GM19328 (cell line): ENCODE measurements at regions not wholly inside any gene's neighbourhood (a gene's known extent, or its start where the extent isn't known, plus 50 kb on each side); places are given as distances from the start of the nearest gene placed in this dataset.
A peak's percentile ranks its signal among the peaks of the same experiment; 100 is the strongest.

ENCODE experiments used
- ATAC-seq: cut with Tn5 transposase; IDR thresholded peaks from one replicate; pipeline ENCODE4 v1.9.1; 2021; ENCODE audit warnings: mild to moderate bottlenecking, moderate library complexity; ENCODE audit not compliant: unreplicated experiment

DNA sequence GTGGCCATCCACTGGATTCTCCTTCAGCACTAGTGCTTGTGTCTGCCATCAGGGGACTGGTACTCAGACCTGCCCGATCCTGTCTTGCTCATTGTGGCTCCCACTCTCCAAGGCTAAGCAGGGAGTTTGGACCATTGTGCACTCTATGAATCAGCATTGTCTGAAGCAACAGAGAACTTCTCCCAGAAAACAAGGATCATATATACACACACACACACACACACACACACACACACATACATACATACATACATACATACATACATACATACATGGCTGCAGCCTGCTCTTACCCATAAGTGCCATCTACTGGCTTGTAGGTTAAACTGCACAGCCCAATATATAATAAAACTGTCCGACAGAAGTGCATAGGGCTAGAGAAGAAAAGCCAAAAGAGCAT is 345.3 kb upstream of the LCORL start:
- peak; percentile 84 for ATAC-seq

DNA sequence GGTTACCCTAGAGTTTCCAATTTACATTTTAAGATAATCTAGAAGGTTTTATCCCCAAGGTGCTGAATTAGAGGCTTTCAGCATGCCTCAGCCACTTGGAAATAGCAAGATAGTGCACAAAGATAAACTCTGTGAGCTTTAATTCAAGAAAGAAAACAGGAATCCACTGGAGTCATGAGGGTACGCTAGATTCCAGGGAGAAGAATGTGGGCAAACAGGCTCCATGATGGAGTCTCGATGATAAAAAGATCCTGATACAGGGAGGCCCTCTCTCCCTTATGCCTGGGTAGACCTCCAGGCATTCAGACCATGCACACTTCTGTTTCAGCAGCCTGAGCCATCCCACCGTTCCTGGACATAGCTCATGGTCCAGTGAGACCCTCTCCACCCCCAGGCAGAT is 344.6 kb upstream of the LCORL start:
- no peak for ATAC-seq

DNA sequence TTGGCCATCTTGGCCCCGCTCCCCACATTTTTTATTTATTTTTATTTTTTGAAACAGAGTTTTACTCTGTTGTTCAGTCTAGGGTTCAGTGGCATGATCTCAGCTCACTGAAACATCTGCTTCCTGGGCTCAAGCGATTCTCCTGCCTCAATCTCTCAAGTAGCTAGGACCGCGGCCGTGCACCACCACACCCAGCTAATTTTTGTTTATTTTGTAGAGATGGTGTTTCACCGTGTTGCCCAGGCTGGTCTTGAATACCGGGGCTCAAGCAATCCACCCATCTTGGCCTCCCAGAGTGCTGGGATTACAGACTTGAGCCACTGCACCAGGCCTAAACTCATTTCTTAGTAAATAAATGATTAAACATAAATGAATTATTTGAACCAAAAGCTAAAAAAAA is 322.0 kb upstream of the LCORL start:
- no peak for ATAC-seq

DNA sequence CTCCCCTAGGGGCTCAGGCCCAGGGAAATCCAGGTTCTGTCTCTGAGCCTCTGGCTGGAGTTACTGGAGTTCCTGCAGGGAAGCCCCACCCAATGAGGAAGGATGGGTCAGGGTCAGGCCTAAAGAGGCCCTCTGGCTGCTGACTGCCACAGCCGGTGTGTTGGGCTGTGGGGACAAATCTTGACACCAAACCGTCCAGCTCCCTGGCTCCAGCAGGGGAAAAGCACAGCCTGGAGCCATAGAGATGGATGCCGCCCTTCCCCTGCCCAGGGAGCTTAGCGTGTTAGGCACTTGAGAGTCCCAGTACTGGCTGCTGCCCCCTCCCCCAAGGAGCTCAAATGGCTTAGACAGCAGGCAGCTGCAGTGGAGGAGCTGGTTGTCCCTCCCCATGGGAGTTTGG is 321.3 kb upstream of the LCORL start:
- ATAC-seq, result no peak

DNA sequence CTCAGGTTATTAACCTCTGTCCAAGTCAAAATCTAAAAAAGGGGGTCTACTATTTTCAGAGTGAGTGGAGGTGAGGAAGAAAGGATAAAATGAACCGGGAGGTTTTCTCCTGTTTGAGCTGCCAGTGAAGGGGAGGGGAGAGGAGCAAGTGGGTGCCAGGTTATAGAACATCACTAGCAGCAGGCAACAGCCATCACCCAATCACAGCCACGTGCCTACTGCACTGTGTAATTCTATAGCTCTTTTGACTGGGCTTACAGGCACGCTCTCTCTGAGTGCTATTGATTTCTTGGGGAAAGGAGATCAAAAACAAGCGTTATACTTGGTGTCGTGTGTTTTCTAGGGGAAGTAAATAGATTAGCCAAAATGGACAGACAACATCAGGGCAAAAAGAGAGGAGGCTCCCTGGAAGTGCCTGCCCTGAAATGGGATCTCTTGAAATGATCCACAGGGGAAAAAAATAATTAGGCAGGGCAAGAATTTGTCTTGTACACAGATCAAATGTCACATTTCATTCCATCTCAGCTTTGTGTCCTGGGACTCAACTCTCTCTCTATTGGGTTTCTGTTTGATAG is 300.5 kb upstream of the LCORL start:
- no peak for ATAC-seq

DNA sequence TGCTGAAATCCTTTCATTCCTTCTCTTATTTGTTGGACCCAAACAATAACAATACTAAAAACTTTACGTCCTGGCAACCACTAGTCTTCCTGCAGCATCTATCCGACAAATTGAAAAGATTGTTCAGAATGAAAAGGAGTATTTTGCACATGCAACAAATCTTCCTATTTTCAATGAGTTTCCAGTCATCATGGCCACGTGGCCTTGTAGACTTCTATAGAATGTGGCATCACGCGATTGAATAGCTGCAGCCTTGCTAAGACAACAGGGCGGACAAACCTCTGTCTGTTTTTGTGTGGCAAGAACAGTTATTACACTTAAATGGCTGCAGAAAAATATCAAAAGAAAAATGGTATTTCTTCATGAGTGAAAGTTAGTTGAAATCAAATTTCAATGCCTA is 297.9 kb upstream of the LCORL start:
- ATAC-seq, result no peak

DNA sequence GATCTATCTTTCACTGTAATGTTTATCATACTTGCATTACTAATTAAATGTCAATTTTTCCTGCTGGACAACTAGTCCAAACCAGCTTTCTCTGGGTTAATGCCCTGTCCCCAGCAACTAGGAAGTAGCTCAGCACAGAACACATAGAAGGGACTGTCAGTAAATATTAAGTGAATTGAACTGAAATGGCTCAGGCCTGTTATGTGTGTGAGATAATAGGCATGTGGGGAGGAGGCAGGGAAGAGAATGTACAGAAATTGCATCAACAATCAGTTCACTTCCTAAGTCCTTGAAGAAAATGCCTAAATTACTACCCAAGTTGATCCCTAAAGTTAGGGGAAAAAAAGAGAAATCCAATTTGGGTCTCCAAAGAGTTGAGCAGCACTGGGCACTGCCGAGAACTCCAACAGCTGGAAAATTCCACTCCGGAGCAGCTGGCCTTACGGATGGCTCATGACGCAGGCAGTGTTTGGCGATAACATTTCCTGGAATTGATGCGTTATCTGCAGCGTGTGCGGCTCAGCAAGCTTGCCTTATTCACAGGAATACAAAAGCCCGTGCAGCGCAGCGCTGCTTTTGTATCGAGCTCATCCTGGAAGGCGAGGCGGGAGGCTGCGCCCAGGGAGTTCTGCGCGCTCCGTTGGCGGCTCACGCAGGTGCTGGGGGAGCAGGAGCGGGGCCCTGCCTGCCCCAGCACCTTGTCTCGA is 297.3 kb upstream of the LCORL start:
- ATAC-seq, result no peak

DNA sequence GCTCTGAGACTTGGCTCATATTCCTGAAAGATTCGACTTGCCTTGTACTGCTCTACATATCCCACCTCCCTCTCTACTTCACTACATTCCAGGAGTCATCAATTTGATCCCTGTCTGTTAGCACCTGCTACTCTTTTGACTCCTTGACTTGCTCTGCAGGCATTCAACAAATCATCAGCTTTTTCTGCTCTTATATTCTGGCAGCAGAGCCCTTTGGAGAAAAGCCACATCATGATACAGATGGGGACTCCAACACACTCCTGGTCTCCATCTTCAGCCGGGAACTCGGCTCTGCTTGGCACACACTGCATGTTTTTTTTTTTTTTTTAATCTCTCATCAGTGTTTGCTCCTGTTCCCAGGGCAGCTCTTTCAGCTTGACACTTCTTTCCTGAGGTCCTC is 293.2 kb upstream of the LCORL start:
- ATAC-seq, result no peak

DNA sequence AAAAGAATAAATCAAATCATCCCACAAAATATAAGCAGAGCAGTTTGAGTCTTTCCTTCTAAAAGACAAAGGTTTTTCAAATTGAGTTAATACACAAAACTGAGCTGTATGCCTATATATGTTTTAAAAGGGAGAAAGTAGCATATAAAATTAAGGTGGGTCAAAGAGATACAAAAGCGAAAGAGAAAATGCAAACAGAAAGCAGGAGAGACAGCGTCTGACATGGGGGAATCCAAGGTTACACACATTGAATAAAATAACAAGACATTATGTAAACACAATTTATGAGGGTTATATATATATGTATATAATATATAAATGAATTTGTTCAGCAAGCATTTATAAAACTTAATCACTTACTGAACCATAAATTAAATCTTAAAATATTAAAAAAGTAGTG is 276.1 kb upstream of the LCORL start:
- ATAC-seq, result no peak

DNA sequence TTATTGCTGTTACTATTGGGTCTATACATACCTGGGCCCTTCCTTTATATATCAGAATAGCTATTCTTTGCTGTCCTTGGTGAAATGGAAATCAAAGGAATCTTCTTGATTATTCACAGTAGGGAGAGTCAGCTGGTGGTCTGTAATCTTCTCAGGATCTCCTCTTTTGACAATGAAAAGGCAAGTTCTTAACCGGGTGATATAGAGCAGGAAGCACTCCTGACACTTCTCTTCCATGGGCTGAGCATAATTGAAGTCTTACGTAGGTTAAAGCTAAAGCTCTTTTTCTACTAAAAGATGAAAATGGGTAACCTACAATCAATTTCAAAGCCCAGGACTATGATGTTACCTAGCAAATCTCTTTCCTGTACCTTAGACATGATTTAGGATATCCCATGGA is 274.9 kb upstream of the LCORL start:
- ATAC-seq, result no peak

DNA sequence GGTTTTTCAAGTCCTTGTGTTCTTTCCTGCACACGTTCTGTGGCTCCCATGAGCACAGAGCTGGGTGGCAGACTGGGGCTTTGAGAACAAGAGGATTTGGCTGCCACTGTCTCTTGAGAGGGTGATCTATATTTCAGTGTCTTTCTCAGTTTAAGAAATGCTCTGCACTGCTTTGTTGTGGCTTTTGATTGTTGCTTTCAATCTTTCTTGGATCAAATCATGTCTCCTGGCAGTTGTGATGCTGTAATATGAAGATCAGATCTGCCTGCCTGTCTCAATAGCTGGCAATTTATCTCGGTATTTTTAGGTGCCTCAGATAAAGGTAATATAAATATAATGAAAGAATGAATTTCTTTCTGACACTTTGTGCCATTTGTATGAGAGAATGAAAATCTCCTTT is 273.3 kb upstream of the LCORL start:
- ATAC-seq, result no peak

DNA sequence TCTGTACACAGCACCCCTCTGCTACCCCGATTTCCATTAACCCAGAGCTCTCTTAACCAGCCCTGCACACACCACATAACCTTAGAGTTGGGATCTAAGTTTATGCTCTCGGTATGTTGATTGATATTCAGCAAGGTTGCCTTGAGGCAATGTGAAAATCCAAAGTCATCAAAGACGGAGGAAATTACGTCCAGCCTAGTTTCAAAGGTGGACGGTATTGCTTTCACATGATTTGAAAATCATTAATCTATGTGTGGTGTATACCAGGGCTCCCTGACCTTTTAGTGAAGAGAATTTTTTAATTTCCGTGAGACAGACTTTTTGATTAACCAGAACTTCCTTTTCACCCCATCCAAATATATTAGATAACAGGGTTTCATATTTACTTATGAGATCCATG is 272.5 kb upstream of the LCORL start:
- no peak for ATAC-seq

DNA sequence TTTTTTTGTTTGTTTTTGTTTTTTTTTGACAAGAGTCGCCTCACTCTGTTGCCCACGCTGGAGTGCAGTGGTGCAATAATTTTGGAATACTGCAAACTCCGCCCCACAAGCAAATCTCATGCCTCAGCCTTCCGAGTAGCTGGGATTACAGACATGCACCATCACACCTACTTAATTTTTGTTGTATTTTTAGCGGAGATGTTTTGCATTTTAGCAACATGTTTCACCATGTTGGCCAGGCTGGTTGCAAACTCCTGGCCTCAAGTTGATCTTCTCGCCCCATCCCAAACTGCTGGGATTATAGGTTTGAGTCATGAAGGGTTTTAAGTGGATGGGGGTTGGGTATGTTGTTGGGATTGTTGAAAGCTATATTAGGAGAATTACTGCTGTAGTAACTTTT is 270.9 kb upstream of the LCORL start:
- ATAC-seq, result no peak

DNA sequence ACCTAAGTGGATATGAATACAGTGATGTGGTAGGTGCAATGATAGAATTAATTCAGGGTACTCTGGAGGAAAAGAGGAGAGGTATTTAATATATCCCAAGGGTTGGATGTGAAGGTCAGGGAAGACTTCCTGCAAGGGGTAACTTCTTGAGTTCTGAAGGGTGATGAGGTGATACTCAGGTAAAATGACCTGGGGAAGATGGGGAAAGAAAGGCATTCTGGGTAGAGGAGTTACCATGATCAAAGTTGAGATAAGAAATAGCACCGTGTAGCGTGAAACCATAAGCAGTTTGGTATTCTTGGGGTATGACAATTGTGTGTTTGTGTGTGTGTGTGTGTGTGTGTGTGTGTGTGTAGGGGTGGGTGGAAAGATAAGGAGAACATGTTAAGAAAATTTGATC is 270.4 kb upstream of the LCORL start:
- no peak for ATAC-seq

DNA sequence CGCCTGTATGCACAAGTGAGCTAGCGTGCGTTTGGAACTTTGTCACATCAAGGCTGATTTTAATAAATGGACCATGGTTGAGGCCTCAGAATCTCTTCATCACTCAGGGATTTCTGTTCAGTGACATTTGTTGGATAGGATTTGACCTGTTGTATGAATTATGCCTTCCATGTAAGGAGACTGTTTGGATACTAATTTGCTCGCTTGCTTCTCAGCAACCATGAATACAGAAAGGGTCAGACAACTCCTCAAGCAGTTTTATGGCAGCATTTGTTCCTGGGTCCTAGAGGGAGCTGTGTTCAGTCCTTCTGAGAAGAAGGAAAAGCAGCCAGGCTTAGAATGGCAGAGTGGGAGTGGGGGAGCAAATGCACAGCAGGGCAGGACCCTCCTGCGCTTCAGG is 269.7 kb upstream of the LCORL start:
- ATAC-seq, result no peak

DNA sequence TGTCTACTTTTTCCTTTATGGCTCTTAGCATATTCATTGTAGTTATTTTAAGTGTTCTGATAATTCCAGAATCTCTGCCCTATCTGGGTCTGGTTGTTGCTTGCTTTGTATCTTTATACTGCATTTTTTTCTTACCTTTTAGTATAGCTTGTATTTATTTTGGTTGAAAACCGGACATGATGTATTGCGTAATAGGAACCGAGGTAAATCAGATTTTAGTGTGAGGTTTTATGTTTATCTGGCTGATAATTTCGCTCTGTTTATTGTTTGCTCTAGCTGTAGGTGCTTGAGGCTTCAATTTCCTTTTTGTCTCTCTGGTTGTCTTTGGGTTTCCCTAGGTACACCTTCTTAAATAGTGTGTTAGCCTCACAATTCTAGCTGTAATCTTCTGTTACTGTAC is 263.8 kb upstream of the LCORL start:
- no peak for ATAC-seq

DNA sequence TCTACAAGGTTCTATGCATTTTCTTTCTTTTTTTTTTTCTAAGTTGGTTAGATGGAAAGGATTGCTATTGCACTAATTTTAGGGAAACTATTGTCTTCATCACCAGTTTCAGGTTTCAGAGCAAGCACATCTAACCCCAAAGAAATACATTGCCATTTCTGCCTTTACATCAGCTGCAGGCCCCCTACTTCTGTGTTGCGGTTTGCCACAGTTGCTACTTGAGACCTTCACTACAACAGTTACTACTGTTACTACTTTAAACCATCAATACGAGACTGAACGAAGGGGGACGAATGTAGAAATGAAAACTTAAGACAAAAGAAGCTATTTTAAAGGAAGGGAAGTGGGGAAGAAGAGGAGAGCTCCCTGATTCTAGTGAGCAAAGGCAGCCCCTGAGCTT is 256.7 kb upstream of the LCORL start:
- no peak for ATAC-seq

DNA sequence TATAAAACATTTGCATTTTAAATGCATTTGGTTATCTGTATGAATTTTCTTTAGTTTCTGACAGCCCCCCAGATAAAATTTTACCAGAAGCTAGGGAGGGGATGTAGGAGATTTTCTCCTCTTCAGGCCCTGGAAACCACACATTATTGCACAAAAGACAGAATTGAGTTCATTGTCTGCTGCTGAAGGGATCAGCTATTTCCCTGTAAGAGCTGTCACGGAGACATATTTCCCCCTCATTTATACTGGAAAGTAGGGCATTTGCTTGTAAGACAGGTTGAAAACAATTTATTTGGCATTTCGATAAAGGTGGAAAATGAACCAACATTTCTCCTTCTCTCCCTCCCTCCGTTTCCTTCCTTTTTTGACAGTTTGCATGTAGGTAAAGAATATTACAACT is 241.3 kb upstream of the LCORL start:
- no peak for ATAC-seq

DNA sequence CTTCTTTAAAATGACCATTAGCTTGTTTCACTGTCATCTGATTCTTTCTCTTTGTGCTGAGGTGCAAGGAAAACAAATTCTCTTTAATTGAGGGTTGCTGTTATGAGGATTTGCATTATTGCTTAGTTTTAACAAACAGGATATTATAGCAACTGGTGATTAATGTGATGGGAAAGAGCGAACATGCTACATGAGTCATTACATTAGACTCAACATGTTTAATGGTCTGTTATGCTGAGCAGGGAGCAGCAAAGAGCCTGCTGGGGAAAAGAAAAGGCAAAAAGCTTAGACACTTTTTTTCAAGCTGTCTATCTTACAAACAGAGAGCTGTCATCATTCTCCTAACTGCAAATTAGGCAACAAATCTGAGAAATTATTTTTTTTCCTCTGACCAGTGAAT is 230.5 kb upstream of the LCORL start:
- ATAC-seq, result no peak

DNA sequence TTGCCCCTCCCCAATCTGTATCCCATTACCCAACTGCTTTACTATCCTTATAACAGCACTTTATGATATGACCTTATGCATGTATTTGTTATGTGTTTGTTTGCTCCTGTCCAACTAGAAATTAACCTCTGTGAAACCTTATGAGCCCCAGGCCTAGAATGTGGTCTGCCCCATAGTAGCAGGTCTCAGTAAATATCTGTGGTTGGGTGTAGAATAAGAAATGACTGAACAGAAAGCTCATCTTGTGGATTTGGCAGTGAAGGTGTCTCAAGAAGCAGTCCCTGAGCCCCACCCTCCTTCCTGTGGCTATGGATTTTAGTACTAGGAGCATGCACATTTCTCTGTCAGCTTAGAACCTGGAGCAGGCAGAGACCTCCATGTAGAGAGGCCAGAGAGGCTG is 229.0 kb upstream of the LCORL start:
- ATAC-seq, result no peak

DNA sequence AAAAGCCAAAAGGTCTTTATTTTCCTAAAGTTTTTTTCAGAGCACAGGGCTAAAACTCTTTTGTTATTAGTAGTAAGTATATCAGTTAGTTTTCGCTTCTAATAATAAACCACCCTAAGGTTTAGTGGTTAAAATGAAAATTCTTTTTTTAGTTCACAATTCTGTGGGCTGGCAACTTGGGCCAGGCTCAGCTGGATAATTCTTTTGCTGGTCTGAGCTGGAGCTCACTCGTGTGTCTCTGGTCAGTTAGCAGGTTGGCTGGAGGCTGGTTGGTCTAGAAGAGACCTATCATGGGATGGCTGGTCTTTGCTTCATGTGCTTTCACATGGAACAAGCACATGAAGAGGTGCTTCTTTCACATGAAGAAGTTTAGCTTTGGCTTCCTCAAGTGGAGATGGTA is 227.1 kb upstream of the LCORL start:
- no peak for ATAC-seq

DNA sequence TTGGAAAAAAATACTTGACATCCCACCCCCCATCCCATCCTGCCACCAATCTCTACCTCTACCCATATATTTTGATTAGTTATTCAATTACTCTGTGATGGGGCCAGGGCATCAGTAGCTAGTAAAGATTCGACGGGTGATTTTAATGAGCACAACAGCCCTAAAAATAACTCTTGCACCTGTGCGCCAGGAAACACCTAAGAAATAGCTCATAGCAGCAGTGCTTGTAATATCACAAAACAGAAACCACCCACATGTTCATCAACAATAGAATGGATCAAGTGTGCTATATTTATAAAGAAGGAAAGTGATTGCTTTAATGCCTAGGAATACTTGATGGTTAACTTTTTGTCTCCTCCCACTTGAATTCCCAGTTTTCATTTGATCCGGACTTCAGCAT is 225.6 kb upstream of the LCORL start:
- no peak for ATAC-seq
